Neural crest cell (in vitro differentiated cells): ENCODE measurements at regions not wholly inside any gene's neighbourhood (a gene's known extent, or its start where the extent isn't known, plus 50 kb on each side); places are given as distances from the start of the nearest gene placed in this dataset.

ENCODE experiments used
- DNase-seq: peaks from one replicate; pipeline ENCODE4 v3.0.0; 2021; ENCODE audit warnings: low read depth, mixed read lengths, low spot score
- H3K27ac Mint-ChIP-seq: one replicate; pipeline ENCODE4 v1.8.0; 2021; ENCODE audit warnings: mild to moderate bottlenecking, mixed read lengths; ENCODE audit not compliant: unreplicated experiment
- H3K27me3 Mint-ChIP-seq: 2 replicates; pipeline ENCODE4 v1.8.0; 2021; ENCODE audit warnings: low read depth, mild to moderate bottlenecking, mixed read lengths
- H3K36me3 Mint-ChIP-seq: 2 replicates; pipeline ENCODE4 v1.8.0; 2021; ENCODE audit warnings: low read depth, mild to moderate bottlenecking, mixed read lengths
- H3K4me1 Mint-ChIP-seq: 2 replicates; pipeline ENCODE4 v1.8.0; 2021; ENCODE audit warnings: mixed read lengths
- H3K4me3 Mint-ChIP-seq: one replicate; pipeline ENCODE4 v1.8.0; 2021; ENCODE audit warnings: mild to moderate bottlenecking, mixed read lengths
- H3K9me3 Mint-ChIP-seq: 2 replicates; pipeline ENCODE4 v1.8.0; 2021; ENCODE audit warnings: mixed read lengths
- TF ChIP-seq, protein P1 (sequence below): fragments of 200-600 bp; sonication (generic); conservative IDR thresholded peaks from 2 replicates; pipeline ENCODE4 v1.5.0; 2021; ENCODE audit warnings: antibody characterized with exemption, mild to moderate bottlenecking

GRCh38 chr2:66782780-66783361, 347.9 kb downstream of the MEIS1 start:
- H3K4me1 Mint-ChIP-seq, result no peaks in the 10 kb centered on the region
- H3K9me3 Mint-ChIP-seq, result peaks cover 4% of the 10 kb centered on the region
- H3K36me3 Mint-ChIP-seq, result peaks cover 2% of the 10 kb centered on the region
- H3K27ac Mint-ChIP-seq, result no peak overlapping the region
- H3K4me3 Mint-ChIP-seq, result no peak overlapping the region
- TF ChIP-seq, protein P1, sequence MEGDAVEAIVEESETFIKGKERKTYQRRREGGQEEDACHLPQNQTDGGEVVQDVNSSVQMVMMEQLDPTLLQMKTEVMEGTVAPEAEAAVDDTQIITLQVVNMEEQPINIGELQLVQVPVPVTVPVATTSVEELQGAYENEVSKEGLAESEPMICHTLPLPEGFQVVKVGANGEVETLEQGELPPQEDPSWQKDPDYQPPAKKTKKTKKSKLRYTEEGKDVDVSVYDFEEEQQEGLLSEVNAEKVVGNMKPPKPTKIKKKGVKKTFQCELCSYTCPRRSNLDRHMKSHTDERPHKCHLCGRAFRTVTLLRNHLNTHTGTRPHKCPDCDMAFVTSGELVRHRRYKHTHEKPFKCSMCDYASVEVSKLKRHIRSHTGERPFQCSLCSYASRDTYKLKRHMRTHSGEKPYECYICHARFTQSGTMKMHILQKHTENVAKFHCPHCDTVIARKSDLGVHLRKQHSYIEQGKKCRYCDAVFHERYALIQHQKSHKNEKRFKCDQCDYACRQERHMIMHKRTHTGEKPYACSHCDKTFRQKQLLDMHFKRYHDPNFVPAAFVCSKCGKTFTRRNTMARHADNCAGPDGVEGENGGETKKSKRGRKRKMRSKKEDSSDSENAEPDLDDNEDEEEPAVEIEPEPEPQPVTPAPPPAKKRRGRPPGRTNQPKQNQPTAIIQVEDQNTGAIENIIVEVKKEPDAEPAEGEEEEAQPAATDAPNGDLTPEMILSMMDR, result no peak
- DNase-seq, result no peak
- no peaks in the 10 kb centered on the region for H3K27me3 Mint-ChIP-seq

DNA sequence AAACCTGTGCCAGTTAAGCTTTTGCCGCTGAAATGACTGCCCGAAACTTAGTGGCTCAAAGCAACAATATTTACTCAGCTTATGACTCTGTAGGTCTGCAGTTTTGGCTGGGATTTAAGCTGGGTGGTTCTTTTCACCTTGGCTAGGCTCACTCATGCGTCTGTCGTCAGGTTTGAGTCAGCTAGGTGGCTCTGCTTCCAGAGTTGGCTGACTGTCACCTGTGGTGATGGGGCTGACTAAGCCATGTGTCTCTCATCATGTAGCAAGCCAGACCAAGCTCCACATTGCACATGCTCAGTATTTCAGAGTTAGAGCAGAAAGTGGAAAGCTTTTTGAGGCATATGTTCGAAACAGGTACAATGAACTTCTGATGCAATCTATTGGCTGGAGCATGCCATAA, 354.8 kb downstream of the MEIS1 start:
- TF ChIP-seq, protein P1, result no peak
- Mint-ChIP-seq H3K27me3 (no peaks in the 10 kb centered on the region), H3K27ac (no peak overlapping the region), H3K4me1 (no peaks in the 10 kb centered on the region), H3K4me3 (no peak overlapping the region), H3K9me3 (no peaks in the 10 kb centered on the region), H3K36me3 (no peaks in the 10 kb centered on the region)
- DNase-seq, result no peak

- TF ChIP-seq, protein P1, result no peak
- no peaks in the 10 kb centered on the region for H3K4me1 Mint-ChIP-seq
- H3K9me3 Mint-ChIP-seq, result no peaks in the 10 kb centered on the region
- no peaks in the 10 kb centered on the region for H3K27me3 Mint-ChIP-seq
- no peak for DNase-seq
- H3K27ac Mint-ChIP-seq, result no peak overlapping the region
- no peak overlapping the region for H3K4me3 Mint-ChIP-seq
- H3K36me3 Mint-ChIP-seq, result no peaks in the 10 kb centered on the region
These were observed 355.8 kb downstream of the MEIS1 start for GRCh38 chr2:66790651-66791181.

- Mint-ChIP-seq H3K9me3 (no peaks in the 10 kb centered on the region), H3K4me1 (no peaks in the 10 kb centered on the region), H3K27ac (no peak overlapping the region), H3K36me3 (peaks cover 2% of the 10 kb centered on the region), H3K27me3 (no peaks in the 10 kb centered on the region), H3K4me3 (no peak overlapping the region)
- TF ChIP-seq, protein P1, result no peak
- DNase-seq, result no peak
These were observed 359.1 kb downstream of the MEIS1 start for GRCh38 chr2:66794070-66794469.

- Mint-ChIP-seq H3K4me3 (no peak overlapping the region), H3K9me3 (no peaks in the 10 kb centered on the region), H3K27me3 (no peaks in the 10 kb centered on the region), H3K36me3 (peaks cover 2% of the 10 kb centered on the region), H3K4me1 (no peaks in the 10 kb centered on the region), H3K27ac (no peak overlapping the region)
- TF ChIP-seq, protein P1, result no peak
- DNase-seq, result no peak
These were observed 359.6 kb downstream of the MEIS1 start for GRCh38 chr2:66794551-66794950.
